Activated T-helper 2 cell treated with anti-CD3 and anti-CD28 coated beads, Interferon-gamma antibody, Interleukin-2, Interleukin-4, amounts not matched to agents 10 μg/mL and 5 μg/mL and 100 μg/mL, durations not matched to agents 14 hours and 24 hours and 36 hours (primary cell): ENCODE measurements at regions not wholly inside any gene's neighbourhood (a gene's known extent, or its start where the extent isn't known, plus 50 kb on each side); places are given as distances from the start of the nearest gene placed in this dataset.
A peak's percentile ranks its signal among the peaks of the same experiment; 100 is the strongest.
"Not testable (repeated sequence)": the region's sequence is repeated elsewhere in the genome, so short reads cannot be mapped to it uniquely, and the experiment has no call there.

Experiments used
- DNase-seq: peaks from one replicate; pipeline ENCODE4 v3.0.0; 2021; ENCODE audit warnings: low spot score
- H3K27ac Mint-ChIP-seq: one replicate; pipeline ENCODE4 v1.8.0; 2021; ENCODE audit warnings: mixed read lengths
- H3K27me3 Mint-ChIP-seq: one replicate; pipeline ENCODE4 v1.8.0; 2021; ENCODE audit warnings: low read depth, mixed read lengths
- H3K36me3 Mint-ChIP-seq: one replicate; pipeline ENCODE4 v1.8.0; 2021; ENCODE audit warnings: low read depth, mixed read lengths
- H3K4me1 Mint-ChIP-seq: one replicate; pipeline ENCODE4 v1.8.0; 2021; ENCODE audit warnings: low read depth, mixed read lengths
- H3K4me3 Mint-ChIP-seq: one replicate; pipeline ENCODE4 v1.8.0; 2021; ENCODE audit warnings: low read depth, mild to moderate bottlenecking, moderate library complexity, mixed read lengths
- H3K9me3 Mint-ChIP-seq: one replicate; pipeline ENCODE4 v1.8.0; 2021; ENCODE audit warnings: mixed read lengths
- intact Hi-C: fragments of 100-400 bp; cut with micrococcal nuclease; formaldehyde crosslinking; loops from one replicate; pipeline ENCODE4 v1.15.1; 2023

- no peak for DNase-seq
- no peaks in the 10 kb centered on the region for H3K36me3 Mint-ChIP-seq
- H3K27me3 Mint-ChIP-seq = peaks cover 2% of the 10 kb centered on the region
- H3K9me3 Mint-ChIP-seq = no peaks in the 10 kb centered on the region
- peaks cover 10% of the 10 kb centered on the region for H3K4me1 Mint-ChIP-seq
- intact Hi-C loops = no loop called here
- H3K4me3 Mint-ChIP-seq = no peak overlapping the region
- H3K27ac Mint-ChIP-seq = no peak overlapping the region
Measured at GRCh38 chr5:69000216-69000919, 93.4 kb upstream of the SLC30A5 start.

- H3K4me3 Mint-ChIP-seq = no peak overlapping the region
- no peak for DNase-seq
- H3K9me3 Mint-ChIP-seq = no peaks in the 10 kb centered on the region
- peaks cover 4% of the 10 kb centered on the region for H3K4me1 Mint-ChIP-seq
- H3K27ac Mint-ChIP-seq = no peak overlapping the region
- intact Hi-C loops = no loop called here
- no peaks in the 10 kb centered on the region for H3K36me3 Mint-ChIP-seq
- peaks cover 2% of the 10 kb centered on the region for H3K27me3 Mint-ChIP-seq
Measured at GRCh38 chr5:69000949-69001348, 92.9 kb upstream of the SLC30A5 start.

GRCh38 chr5:69001627-69002026 lies 92.2 kb upstream of the SLC30A5 start:
- no peak overlapping the region for H3K27ac Mint-ChIP-seq
- no peak overlapping the region for H3K4me3 Mint-ChIP-seq
- intact Hi-C loops = no loop called here
- H3K4me1 Mint-ChIP-seq = no peaks in the 10 kb centered on the region
- no peaks in the 10 kb centered on the region for H3K9me3 Mint-ChIP-seq
- no peak for DNase-seq
- H3K27me3 Mint-ChIP-seq = peaks cover 7% of the 10 kb centered on the region
- H3K36me3 Mint-ChIP-seq = no peaks in the 10 kb centered on the region

- no peak overlapping the region for H3K27ac Mint-ChIP-seq
- no peaks in the 10 kb centered on the region for H3K4me1 Mint-ChIP-seq
- DNase-seq = no peak
- peaks cover 20% of the 10 kb centered on the region for H3K27me3 Mint-ChIP-seq
- H3K9me3 Mint-ChIP-seq = no peaks in the 10 kb centered on the region
- intact Hi-C loops = no loop called here
- H3K4me3 Mint-ChIP-seq = no peak overlapping the region
- no peaks in the 10 kb centered on the region for H3K36me3 Mint-ChIP-seq
Measured at GRCh38 chr5:69004127-69004526, 89.7 kb upstream of the SLC30A5 start.

GRCh38 chr5:69004676-69005075 lies 89.1 kb upstream of the SLC30A5 start:
- Mint-ChIP-seq H3K9me3 (no peaks in the 10 kb centered on the region), H3K4me3 (no peak overlapping the region), H3K27ac (no peak overlapping the region), H3K27me3 (peaks cover 23% of the 10 kb centered on the region), H3K4me1 (no peaks in the 10 kb centered on the region), H3K36me3 (no peaks in the 10 kb centered on the region)
- intact Hi-C loops = loop anchor here (5.0 kb wide), 2 partner anchors 537 to 717 kb away; no protein-coding TSS in a partner anchor
- DNase-seq = no peak

- no peak overlapping the region for H3K27ac Mint-ChIP-seq
- no peak for DNase-seq
- H3K4me1 Mint-ChIP-seq = no peaks in the 10 kb centered on the region
- peaks cover 36% of the 10 kb centered on the region for H3K27me3 Mint-ChIP-seq
- intact Hi-C loops = loop anchor here (5.0 kb wide), 2 partner anchors 539 to 719 kb away; no protein-coding TSS in a partner anchor
- no peaks in the 10 kb centered on the region for H3K36me3 Mint-ChIP-seq
- H3K9me3 Mint-ChIP-seq = no peaks in the 10 kb centered on the region
- H3K4me3 Mint-ChIP-seq = no peak overlapping the region
Measured at GRCh38 chr5:69006030-69006429, 87.8 kb upstream of the SLC30A5 start.

- H3K4me1 Mint-ChIP-seq = no peaks in the 10 kb centered on the region
- no peak overlapping the region for H3K4me3 Mint-ChIP-seq
- no peaks in the 10 kb centered on the region for H3K9me3 Mint-ChIP-seq
- no peak overlapping the region for H3K27ac Mint-ChIP-seq
- H3K27me3 Mint-ChIP-seq = peaks cover 36% of the 10 kb centered on the region
- DNase-seq = no peak
- intact Hi-C loops = loop anchor here (5.0 kb wide), 2 partner anchors 540 to 720 kb away; no protein-coding TSS in a partner anchor
- H3K36me3 Mint-ChIP-seq = no peaks in the 10 kb centered on the region
Measured at GRCh38 chr5:69007163-69007562, 86.7 kb upstream of the SLC30A5 start.

- intact Hi-C loops = loop anchor here (5.0 kb wide), 2 partner anchors 541 to 721 kb away; no protein-coding TSS in a partner anchor
- Mint-ChIP-seq H3K4me1 (no peaks in the 10 kb centered on the region), H3K36me3 (no peaks in the 10 kb centered on the region), H3K27ac (no peak overlapping the region), H3K27me3 (peaks cover 37% of the 10 kb centered on the region), H3K4me3 (no peak overlapping the region), H3K9me3 (no peaks in the 10 kb centered on the region)
- peak; percentile 51 for DNase-seq
Measured at GRCh38 chr5:69007726-69008368, 86.0 kb upstream of the SLC30A5 start.

- Mint-ChIP-seq H3K27me3 (peaks cover 50% of the 10 kb centered on the region), H3K9me3 (no peaks in the 10 kb centered on the region), H3K4me1 (no peaks in the 10 kb centered on the region), H3K4me3 (no peak overlapping the region), H3K27ac (no peak overlapping the region), H3K36me3 (no peaks in the 10 kb centered on the region)
- no peak for DNase-seq
- intact Hi-C loops = no loop called here
Measured at GRCh38 chr5:69010476-69010875, 83.3 kb upstream of the SLC30A5 start.

GRCh38 chr5:69011910-69012309 lies 81.9 kb upstream of the SLC30A5 start:
- intact Hi-C loops = no loop called here
- no peak for DNase-seq
- no peak overlapping the region for H3K4me3 Mint-ChIP-seq
- no peaks in the 10 kb centered on the region for H3K36me3 Mint-ChIP-seq
- H3K27me3 Mint-ChIP-seq = peaks cover 46% of the 10 kb centered on the region
- H3K9me3 Mint-ChIP-seq = no peaks in the 10 kb centered on the region
- H3K27ac Mint-ChIP-seq = no peak overlapping the region
- no peaks in the 10 kb centered on the region for H3K4me1 Mint-ChIP-seq

- no peaks in the 10 kb centered on the region for H3K9me3 Mint-ChIP-seq
- H3K4me1 Mint-ChIP-seq = no peaks in the 10 kb centered on the region
Measured at GRCh38 chr5:69013481-69013880, 80.3 kb upstream of the SLC30A5 start.

GRCh38 chr5:69014007-69014406 lies 79.8 kb upstream of the SLC30A5 start:
- H3K9me3 Mint-ChIP-seq, H3K27ac Mint-ChIP-seq, H3K4me3 Mint-ChIP-seq, DNase-seq, H3K36me3 Mint-ChIP-seq, intact Hi-C loops, H3K4me1 Mint-ChIP-seq: not testable (repeated sequence)
- peaks cover 43% of the 10 kb centered on the region for H3K27me3 Mint-ChIP-seq

More at GRCh38 chr5:69013481-69013880, 80.3 kb upstream of the SLC30A5 start:
- intact Hi-C loops = no loop called here
- DNase-seq = no peak
- Mint-ChIP-seq H3K27ac (no peak overlapping the region), H3K27me3 (peaks cover 43% of the 10 kb centered on the region), H3K4me3 (no peak overlapping the region), H3K36me3 (no peaks in the 10 kb centered on the region)

- Mint-ChIP-seq H3K27ac (no peak overlapping the region), H3K27me3 (peaks cover 28% of the 10 kb centered on the region), H3K36me3 (no peaks in the 10 kb centered on the region), H3K4me1 (peaks cover 2% of the 10 kb centered on the region), H3K9me3 (no peaks in the 10 kb centered on the region), H3K4me3 (no peak overlapping the region)
- intact Hi-C loops = no loop called here
- DNase-seq = no peak
Measured at GRCh38 chr5:69019668-69020375, 74.0 kb upstream of the SLC30A5 start.
